HCT116 (cell line): ENCODE measurements at regions not wholly inside any gene's neighbourhood (a gene's known extent, or its start where the extent isn't known, plus 50 kb on each side); places are given as distances from the start of the nearest gene placed in this dataset.

Experiments used
- ATAC-seq: fragments of 200-7000 bp; cut with Tn5 transposase; 2 replicates; pipeline ENCODE4 v1.9.1; 2020; ENCODE audit warnings: mild to moderate bottlenecking, moderate library complexity
- BruUV-seq: library from RNA; stranded (reverse); fragments of 400-500 nt; replicated peaks from 2 replicates; lab custom pipeline; 2021; lab: Mats Ljungman, UMichigan
- CTCF ChIA-PET: fragments of 300-600 bp; sonication (Branson Sonifier 250); formaldehyde crosslinking; loops from one replicate; lab custom pipeline; 2021; ENCODE audit warnings: antibody characterized with exemption; lab: Charles Lee
- POLR2A ChIA-PET: fragments of 300-600, 350-600 bp; sonication (Branson Sonifier 250); formaldehyde crosslinking; loops from one replicate; lab custom pipeline; 2021; ENCODE audit warnings: antibody characterized with exemption; lab: Charles Lee
- RAD21 ChIA-PET, 2 experiments: fragments of 300-600 bp; sonication (Branson Sonifier 250); formaldehyde crosslinking; loops; one replicate each; lab custom pipeline; 2023; ENCODE audit warnings: low total read pairs in 2 of 2; ENCODE audit not compliant: uncharacterized antibody in 2 of 2, unreplicated experiment in 2 of 2, low non-redundant PET in 1 of 2; lab: Charles Lee
- DNase-seq: peaks from one replicate; pipeline ENCODE4 v3.0.0-alpha.2; 2010; ENCODE audit warnings: low read depth, low spot score
- H2AFZ ChIP-seq: fragments of 200-600 bp; shearing (Covaris generic), sonication (generic); 2 replicates; pipeline ENCODE4 v1.6.1; 2017; ENCODE audit warnings: low read depth, mixed run types, mixed read lengths, antibody characterized with exemption, low read length; ENCODE audit not compliant: poor library complexity, severe bottlenecking
- H3K27ac ChIP-seq: 2 replicates; pipeline ENCODE4 v1.5.1; 2012; ENCODE audit warnings: low read depth, low read length
- H3K27me3 ChIP-seq: fragments of 200-600 bp; sonication (generic); 2 replicates; pipeline ENCODE4 v1.6.1; 2016; ENCODE audit warnings: mixed run types, low read length, mixed read lengths; ENCODE audit not compliant: insufficient read depth
- H3K36me3 ChIP-seq, 2 experiments: fragments of 200-500 bp in 1 of 2; fragments of 200-600 bp in 1 of 2; sonication (Bioruptor generic) in 1 of 2; sonication (generic) in 1 of 2; 2 replicates each; pipeline versions ENCODE4 v1.5.1 to v1.6.1; 2014 to 2016; ENCODE audit warnings: low read length in 2 of 2, inconsistent platforms in 1 of 2, mixed read lengths in 1 of 2, mixed run types in 1 of 2; ENCODE audit not compliant: insufficient read depth in 2 of 2, control insufficient read depth in 1 of 2
- H3K4me1 ChIP-seq, 2 experiments: fragments of 200-600 bp in 1 of 2; sonication (generic) in 1 of 2; 2 replicates each; pipeline versions ENCODE4 v1.5.1 to v1.6.1; 2012 to 2017; ENCODE audit warnings: low read length in 2 of 2, inconsistent platforms in 1 of 2, mild to moderate bottlenecking in 1 of 2, mixed read lengths in 1 of 2, mixed run types in 1 of 2, moderate library complexity in 1 of 2; ENCODE audit not compliant: insufficient read depth in 2 of 2, control insufficient read depth in 1 of 2
- H3K4me2 ChIP-seq: fragments of 200-600 bp; sonication (generic); 2 replicates; pipeline ENCODE4 v1.6.1; 2017; ENCODE audit warnings: mixed run types, low read length, mixed read lengths
- H3K4me3 ChIP-seq, 2 experiments: fragments of 200-600 bp in 1 of 2; sonication (generic) in 1 of 2; replicated peaks in 1 of 2; 2 replicates each; pipeline ENCODE4 v1.5.1; 2011 to 2016; ENCODE audit warnings: low read length in 2 of 2, control low read depth in 1 of 2, low read depth in 1 of 2, mild to moderate bottlenecking in 1 of 2, mixed read lengths in 1 of 2, mixed run types in 1 of 2
- H3K79me2 ChIP-seq: fragments of 200-600 bp; sonication (generic); 2 replicates; pipeline ENCODE4 v1.6.1; 2017; ENCODE audit warnings: mild to moderate bottlenecking, mixed run types, low read length, moderate library complexity, mixed read lengths; ENCODE audit not compliant: insufficient read depth
- H3K9ac ChIP-seq: fragments of 200-600 bp; sonication (generic); 2 replicates; pipeline ENCODE4 v1.6.1; 2016; ENCODE audit warnings: low read length, mixed read lengths
- H3K9me2 ChIP-seq: fragments of 200-600 bp; sonication (generic), shearing (Covaris generic); 2 replicates; pipeline ENCODE4 v1.6.1; 2017; ENCODE audit warnings: mixed run types, mild to moderate bottlenecking, moderate library complexity; ENCODE audit not compliant: insufficient read depth
- H3K9me3 ChIP-seq, 2 experiments: fragments of 200-500 bp in 1 of 2; fragments of 200-600 bp in 1 of 2; sonication (Bioruptor generic) in 1 of 2; sonication (generic) in 1 of 2; 2 replicates each; pipeline ENCODE4 v1.6.1; 2014 to 2017; ENCODE audit warnings: low read length in 2 of 2, mixed read lengths in 2 of 2, inconsistent platforms in 1 of 2, low read depth in 1 of 2, mild to moderate bottlenecking in 1 of 2, mixed run types in 1 of 2, moderate library complexity in 1 of 2; ENCODE audit not compliant: control insufficient read depth in 1 of 2, insufficient read depth in 1 of 2
- H4K20me1 ChIP-seq: fragments of 200-600 bp; sonication (generic), shearing (Covaris generic); 2 replicates; pipeline ENCODE4 v1.6.1; 2017; ENCODE audit warnings: mixed run types, mild to moderate bottlenecking, moderate library complexity; ENCODE audit not compliant: insufficient read depth
- CBX3 ChIP-seq: IDR thresholded peaks from 2 replicates; pipeline ENCODE4 v1.6.1; 2012; ENCODE audit warnings: low read depth
- CEBPB ChIP-seq: IDR thresholded peaks from 2 replicates; pipeline ENCODE4 v1.6.1; 2012; ENCODE audit warnings: low read depth
- EZH2 ChIP-seq: fragments of 200-600 bp; sonication (generic); IDR thresholded peaks from 2 replicates; pipeline ENCODE4 v1.6.1; 2017; ENCODE audit warnings: antibody characterized with exemption, mixed run types
- EZH2phosphoT487 ChIP-seq: fragments of 200-600 bp; IDR thresholded peaks from 2 replicates; pipeline ENCODE4 v1.6.1; 2018; ENCODE audit warnings: antibody characterized with exemption, borderline replicate concordance
- FOSL1 ChIP-seq: IDR thresholded peaks from 2 replicates; pipeline ENCODE4 v1.6.1; 2012; ENCODE audit warnings: low read depth
- JUND ChIP-seq: IDR thresholded peaks from 2 replicates; pipeline ENCODE4 v1.6.1; 2012
- POLR2A ChIP-seq: IDR thresholded peaks from 2 replicates; pipeline ENCODE4 v1.7.0; 2011; ENCODE audit warnings: borderline replicate concordance; ENCODE audit not compliant: insufficient read depth, insufficient read length; ENCODE audit errors: extremely low read depth
- REST ChIP-seq: IDR thresholded peaks from 2 replicates; pipeline ENCODE4 v1.6.1; 2012; ENCODE audit warnings: low read depth
- SP1 ChIP-seq: IDR thresholded peaks from 2 replicates; pipeline ENCODE4 v1.6.1; 2012; ENCODE audit warnings: low read depth
- SRF ChIP-seq: IDR thresholded peaks from 2 replicates; pipeline ENCODE4 v1.6.1; 2012; ENCODE audit warnings: low read depth
- TCF7L2 ChIP-seq: IDR thresholded peaks from 2 replicates; pipeline ENCODE4 v1.7.0; 2011; ENCODE audit warnings: borderline replicate concordance, inconsistent platforms; ENCODE audit not compliant: insufficient read depth, insufficient read length; ENCODE audit errors: extremely low read depth
- YY1 ChIP-seq: IDR thresholded peaks from 2 replicates; pipeline ENCODE4 v1.6.1; 2011; ENCODE audit warnings: low read length, low read depth, moderate library complexity, mild to moderate bottlenecking; ENCODE audit not compliant: insufficient replicate concordance; ENCODE audit errors: extremely low read depth
- ZBTB33 ChIP-seq: IDR thresholded peaks from 2 replicates; pipeline ENCODE4 v1.6.1; 2011; ENCODE audit warnings: mild to moderate bottlenecking, low read length, moderate library complexity; ENCODE audit not compliant: insufficient replicate concordance; ENCODE audit errors: extremely low read depth
- ZFX ChIP-seq: fragments of 450-650 bp; IDR thresholded peaks from 2 replicates; pipeline ENCODE4 v1.6.1; 2017
- ZNF274 ChIP-seq: fragments of 200-500 bp; sonication (Bioruptor generic); IDR thresholded peaks from 2 replicates; pipeline ENCODE4 v1.6.1; 2014; ENCODE audit warnings: mild to moderate bottlenecking, low read depth, low read length, inconsistent platforms
- intact Hi-C: fragments of 100-400 bp; cut with micrococcal nuclease; formaldehyde crosslinking; loops from 2 replicates; pipeline ENCODE4 v1.10.0; 2022
- TF ChIP-seq, protein P1 (sequence below): IDR thresholded peaks from 2 replicates; pipeline ENCODE4 v1.6.1; 2012
- TF ChIP-seq, protein P2 (sequence below), 3 experiments: fragments of 200-600 bp in 1 of 3; sonication (generic) in 1 of 3; IDR thresholded peaks in 2 of 3; conservative IDR thresholded peaks in 1 of 3; 2 replicates each; pipeline ENCODE4 v1.5.1; 2012 to 2017; ENCODE audit warnings: low read depth in 2 of 3, low read length in 2 of 3, antibody characterized with exemption in 1 of 3, borderline replicate concordance in 1 of 3, control low read depth in 1 of 3, mild to moderate bottlenecking in 1 of 3, mixed read lengths in 1 of 3, mixed run types in 1 of 3, moderate library complexity in 1 of 3; ENCODE audit not compliant: insufficient read depth in 1 of 3

- TF ChIP-seq ZFX = no peak
- no peak for TF ChIP-seq ZNF274
- no peak for TF ChIP-seq SRF
These were observed 488.4 kb upstream of the ADGRL2 start (continued) for GRCh38 chr1:81312272-81312754.

DNA sequence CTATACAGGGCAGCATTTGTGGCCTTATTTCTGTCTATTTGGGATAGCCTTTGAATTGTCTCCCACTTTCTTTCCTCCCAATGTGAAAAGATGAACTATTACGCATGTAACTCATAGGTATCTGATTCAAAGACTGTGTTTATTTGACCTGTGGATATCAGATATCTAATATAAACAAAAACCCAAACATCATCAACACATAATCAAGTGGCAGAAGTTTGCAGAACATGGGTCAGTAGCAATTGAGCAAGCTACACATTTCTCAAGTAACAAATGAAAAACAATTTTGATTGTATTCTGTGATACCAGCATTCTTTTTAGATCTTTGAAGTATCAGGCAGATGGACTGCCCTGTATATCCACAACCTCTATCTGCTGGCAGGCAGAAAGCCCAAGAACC is 490.5 kb upstream of the ADGRL2 start:
- RAD21 ChIA-PET = no interaction called here
- TF ChIP-seq, protein P1, sequence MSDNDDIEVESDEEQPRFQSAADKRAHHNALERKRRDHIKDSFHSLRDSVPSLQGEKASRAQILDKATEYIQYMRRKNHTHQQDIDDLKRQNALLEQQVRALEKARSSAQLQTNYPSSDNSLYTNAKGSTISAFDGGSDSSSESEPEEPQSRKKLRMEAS = no peak
- TF ChIP-seq ZBTB33 (no peak), ZNF274 (no peak), ZFX (no peak), YY1 (no peak), JUND (no peak), CEBPB (no peak), FOSL1 (no peak), TCF7L2 (no peak), EZH2 (no peak), CBX3 (no peak), SP1 (no peak), REST (no peak), EZH2phosphoT487 (no peak), POLR2A (no peak)
- TF ChIP-seq, protein P2, sequence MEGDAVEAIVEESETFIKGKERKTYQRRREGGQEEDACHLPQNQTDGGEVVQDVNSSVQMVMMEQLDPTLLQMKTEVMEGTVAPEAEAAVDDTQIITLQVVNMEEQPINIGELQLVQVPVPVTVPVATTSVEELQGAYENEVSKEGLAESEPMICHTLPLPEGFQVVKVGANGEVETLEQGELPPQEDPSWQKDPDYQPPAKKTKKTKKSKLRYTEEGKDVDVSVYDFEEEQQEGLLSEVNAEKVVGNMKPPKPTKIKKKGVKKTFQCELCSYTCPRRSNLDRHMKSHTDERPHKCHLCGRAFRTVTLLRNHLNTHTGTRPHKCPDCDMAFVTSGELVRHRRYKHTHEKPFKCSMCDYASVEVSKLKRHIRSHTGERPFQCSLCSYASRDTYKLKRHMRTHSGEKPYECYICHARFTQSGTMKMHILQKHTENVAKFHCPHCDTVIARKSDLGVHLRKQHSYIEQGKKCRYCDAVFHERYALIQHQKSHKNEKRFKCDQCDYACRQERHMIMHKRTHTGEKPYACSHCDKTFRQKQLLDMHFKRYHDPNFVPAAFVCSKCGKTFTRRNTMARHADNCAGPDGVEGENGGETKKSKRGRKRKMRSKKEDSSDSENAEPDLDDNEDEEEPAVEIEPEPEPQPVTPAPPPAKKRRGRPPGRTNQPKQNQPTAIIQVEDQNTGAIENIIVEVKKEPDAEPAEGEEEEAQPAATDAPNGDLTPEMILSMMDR (IDR thresholded peaks at IDR 0.05 in 2 of 3, conservative IDR thresholded peaks at IDR 0.05 in 1 of 3; ENCODE audit: borderline replicate concordance in 1 of 3, insufficient read depth in 1 of 3, low read depth in 2 of 3, low read length in 2 of 3) = no peak
- TF ChIP-seq, all 23 proteins: peak for 0

More for the DNA sequence above, 490.5 kb upstream of the ADGRL2 start:
- no peaks in the 10 kb centered on the region for H3K36me3 ChIP-seq
- DNase-seq (no peak), ATAC-seq (no peak)
- H3K9ac ChIP-seq = no peak overlapping the region
- H3K9me3 ChIP-seq = no peaks in the 10 kb centered on the region
- H4K20me1 ChIP-seq = no peaks in the 10 kb centered on the region
- no peaks in the 10 kb centered on the region for H3K27me3 ChIP-seq
- no peak overlapping the region for H3K4me3 ChIP-seq
- H3K4me2 ChIP-seq = no peak overlapping the region
- CTCF ChIA-PET = no interaction called here
- no peaks in the 10 kb centered on the region for H3K79me2 ChIP-seq
- POLR2A ChIA-PET = no interaction called here
- no peaks in the 10 kb centered on the region for H3K9me2 ChIP-seq
- intact Hi-C loops = no loop called here
- no TSS peak for BruUV-seq
- no peaks in the 10 kb centered on the region for H3K4me1 ChIP-seq
- no peak overlapping the region for H3K27ac ChIP-seq
- no peak overlapping the region for H2AFZ ChIP-seq
